ENCODE measurements at regions not wholly inside any gene's neighbourhood (a gene's known extent, or its start where the extent isn't known, plus 50 kb on each side); places are given as distances from the start of the nearest gene placed in this dataset.

- Histone ChIP-seq H3K9me2 (replicated peaks; ENCODE audit: insufficient read depth, low read length) (no peaks in the 10 kb centered on the region), H3K9me3 (replicated peaks; ENCODE audit: insufficient read depth, low read length) (no peaks in the 10 kb centered on the region), H3K27me3 (replicated peaks; ENCODE audit: insufficient read depth, low read length) (no peaks in the 10 kb centered on the region), H3K27ac (ENCODE audit: low read length) (no peak overlapping the region), H4K20me1 (ENCODE audit: insufficient read depth, low read length) (no peaks in the 10 kb centered on the region), H3F3A (ENCODE audit: insufficient read depth, low read length) (no peaks in the 10 kb centered on the region), H3K4me2 (ENCODE audit: low read depth, low read length) (no peak overlapping the region), H3K79me2 (ENCODE audit: low read length) (no peaks in the 10 kb centered on the region), H3K36me3 (replicated peaks; ENCODE audit: insufficient read depth, low read length) (no peaks in the 10 kb centered on the region), H3K9ac (ENCODE audit: low read length) (no peak overlapping the region), H3K4me3 (ENCODE audit: low read length) (no peak overlapping the region), H3K4me1 (ENCODE audit: low read length) (no peaks in the 10 kb centered on the region), H2AFZ (ENCODE audit: low read length) (no peak overlapping the region)
- no peak for DNase-seq
- TF ChIP-seq EZH2phosphoT487 (IDR thresholded peaks at IDR 0.05; ENCODE audit: low read length) (no peak), EZH2 (optimal IDR thresholded peaks at IDR 0.05; ENCODE audit: low read depth, low read length) (no peak), CTCF (IDR thresholded peaks at IDR 0.05; ENCODE audit: low read length) (no peak)
Measured at GRCh38 chr4:115688961-115689360, 575.5 kb upstream of the NDST4 start.

GRCh38 chr4:115687052-115687755 is 573.8 kb upstream of the NDST4 start:
- H3K4me1 ChIP-seq (ENCODE audit: low read length): no peaks in the 10 kb centered on the region
- no peaks in the 10 kb centered on the region for H3K27me3 ChIP-seq (replicated peaks; ENCODE audit: insufficient read depth, low read length)
- H2AFZ ChIP-seq (ENCODE audit: low read length): no peak overlapping the region
- H3K4me2 ChIP-seq (ENCODE audit: low read depth, low read length): no peak overlapping the region
- no peaks in the 10 kb centered on the region for H3K79me2 ChIP-seq (ENCODE audit: low read length)
- H3K9me2 ChIP-seq (replicated peaks; ENCODE audit: insufficient read depth, low read length): no peaks in the 10 kb centered on the region
- no peaks in the 10 kb centered on the region for H3F3A ChIP-seq (ENCODE audit: insufficient read depth, low read length)
- no peak for DNase-seq
- H3K4me3 ChIP-seq (ENCODE audit: low read length): no peak overlapping the region
- H3K9me3 ChIP-seq (replicated peaks; ENCODE audit: insufficient read depth, low read length): no peaks in the 10 kb centered on the region
- no peaks in the 10 kb centered on the region for H3K36me3 ChIP-seq (replicated peaks; ENCODE audit: insufficient read depth, low read length)
- H3K9ac ChIP-seq (ENCODE audit: low read length): no peak overlapping the region
- no peaks in the 10 kb centered on the region for H4K20me1 ChIP-seq (ENCODE audit: insufficient read depth, low read length)
- H3K27ac ChIP-seq (ENCODE audit: low read length): no peak overlapping the region
- no peak for TF ChIP-seq EZH2phosphoT487 (IDR thresholded peaks at IDR 0.05; ENCODE audit: low read length)
- no peak for TF ChIP-seq EZH2 (optimal IDR thresholded peaks at IDR 0.05; ENCODE audit: low read depth, low read length)
- no peak for TF ChIP-seq CTCF (IDR thresholded peaks at IDR 0.05; ENCODE audit: low read length)

- DNase-seq: no peak
- H3K27me3 ChIP-seq (replicated peaks; ENCODE audit: insufficient read depth, low read length): no peaks in the 10 kb centered on the region
- H3K4me3 ChIP-seq (ENCODE audit: low read length): no peak overlapping the region
- H3K9me2 ChIP-seq (replicated peaks; ENCODE audit: insufficient read depth, low read length): no peaks in the 10 kb centered on the region
- H3K79me2 ChIP-seq (ENCODE audit: low read length): no peaks in the 10 kb centered on the region
- no peak overlapping the region for H3K27ac ChIP-seq (ENCODE audit: low read length)
- no peak for TF ChIP-seq CTCF (IDR thresholded peaks at IDR 0.05; ENCODE audit: low read length)
- H4K20me1 ChIP-seq (ENCODE audit: insufficient read depth, low read length): no peaks in the 10 kb centered on the region
- no peaks in the 10 kb centered on the region for H3F3A ChIP-seq (ENCODE audit: insufficient read depth, low read length)
- no peaks in the 10 kb centered on the region for H3K36me3 ChIP-seq (replicated peaks; ENCODE audit: insufficient read depth, low read length)
- no peaks in the 10 kb centered on the region for H3K4me1 ChIP-seq (ENCODE audit: low read length)
- no peak overlapping the region for H3K4me2 ChIP-seq (ENCODE audit: low read depth, low read length)
- H2AFZ ChIP-seq (ENCODE audit: low read length): no peak overlapping the region
- no peaks in the 10 kb centered on the region for H3K9me3 ChIP-seq (replicated peaks; ENCODE audit: insufficient read depth, low read length)
- H3K9ac ChIP-seq (ENCODE audit: low read length): no peak overlapping the region
Measured at GRCh38 chr4:115678425-115678941, 565.1 kb upstream of the NDST4 start.

Data from MM.1S (cell line).